Uterus (tissue), 2 donors: ENCODE measurements at regions not wholly inside any gene's neighbourhood (a gene's known extent, or its start where the extent isn't known, plus 50 kb on each side); places are given as distances from the start of the nearest gene placed in this dataset.

Source experiments
- CTCF ChIP-seq, 4 experiments: fragments of 200-600 bp in 2 of 4; fragments of 450-650 bp in 2 of 4; sonication (generic) in 2 of 4; IDR thresholded peaks; one replicate each; pipeline ENCODE4 v1.5.1; 2016 to 2019; ENCODE audit warnings: antibody characterized with exemption in 4 of 4, mild to moderate bottlenecking in 2 of 4, moderate library complexity in 1 of 4
- POLR2A ChIP-seq, 2 donors: fragments of 450-650 bp; IDR thresholded peaks; one replicate each; pipeline ENCODE4 v1.6.1; 2016; ENCODE audit warnings: antibody characterized with exemption in 2 of 2, mild to moderate bottlenecking in 1 of 2, moderate library complexity in 1 of 2

GRCh38 chr12:19910681-19911080 is 457.7 kb upstream of the PDE3A start:
- TF ChIP-seq CTCF (IDR thresholded peaks at IDR 0.05) = no peak
- TF ChIP-seq POLR2A (IDR thresholded peaks at IDR 0.05) = no peak
